GM23338 (cell line): ENCODE measurements at regions not wholly inside any gene's neighbourhood (a gene's known extent, or its start where the extent isn't known, plus 50 kb on each side); places are given as distances from the start of the nearest gene placed in this dataset.

Experiments
- ATAC-seq: fragments of 200-7000 bp; cut with Tn5 transposase; 3 replicates; pipeline ENCODE4 v1.9.1; 2020
- DNase-seq: peaks from one replicate; pipeline ENCODE4 v3.0.0-alpha.2; 2015; ENCODE audit warnings: low spot score
- H2AFZ ChIP-seq: fragments of 200-600 bp; sonication (generic); 2 replicates; pipeline ENCODE4 v1.8.0; 2016; ENCODE audit warnings: antibody characterized with exemption, mild to moderate bottlenecking, moderate library complexity
- H3F3A ChIP-seq: fragments of 200-600 bp; sonication (generic); replicated peaks from 2 replicates; pipeline ENCODE4 v1.8.0; 2017; ENCODE audit warnings: antibody characterized with exemption, mixed run types, low read depth
- H3K27ac ChIP-seq: fragments of 200-600 bp; sonication (generic); 2 replicates; pipeline ENCODE4 v1.6.1; 2016; ENCODE audit warnings: low read depth
- H3K27me3 ChIP-seq: fragments of 200-600 bp; sonication (generic); 2 replicates; pipeline ENCODE4 v1.8.0; 2016; ENCODE audit warnings: mild to moderate bottlenecking, mixed run types, moderate library complexity; ENCODE audit not compliant: insufficient read depth
- H3K36me3 ChIP-seq: fragments of 200-600 bp; sonication (generic); 2 replicates; pipeline ENCODE4 v1.8.0; 2016; ENCODE audit warnings: mild to moderate bottlenecking; ENCODE audit not compliant: insufficient read depth
- H3K4me1 ChIP-seq: fragments of 200-600 bp; sonication (generic); 2 replicates; pipeline ENCODE4 v1.8.0; 2016; ENCODE audit warnings: mild to moderate bottlenecking, moderate library complexity; ENCODE audit not compliant: insufficient read depth
- H3K4me2 ChIP-seq: fragments of 200-600 bp; sonication (generic); 2 replicates; pipeline ENCODE4 v1.7.1; 2017; ENCODE audit warnings: mixed run types
- H3K4me3 ChIP-seq: fragments of 200-600 bp; sonication (generic); 2 replicates; pipeline ENCODE4 v1.6.1; 2016; ENCODE audit warnings: mixed run types
- H3K79me2 ChIP-seq: fragments of 200-600 bp; sonication (generic); replicated peaks from 2 replicates; pipeline ENCODE4 v1.8.0; 2017; ENCODE audit warnings: mild to moderate bottlenecking; ENCODE audit not compliant: insufficient read depth
- H3K9me2 ChIP-seq: fragments of 200-600 bp; sonication (generic); 2 replicates; pipeline ENCODE4 v1.8.0; 2017; ENCODE audit not compliant: insufficient read depth
- H4K20me1 ChIP-seq: fragments of 200-600 bp; sonication (generic); replicated peaks from 2 replicates; pipeline ENCODE4 v1.8.0; 2017; ENCODE audit warnings: mild to moderate bottlenecking; ENCODE audit not compliant: insufficient read depth
- H3K27ac Mint-ChIP-seq: 2 replicates; pipeline ENCODE4 v1.8.0; 2020; ENCODE audit warnings: inconsistent platforms, mild to moderate bottlenecking, moderate library complexity, mixed read lengths
- H3K27me3 Mint-ChIP-seq: 3 replicates; pipeline ENCODE4 v1.8.0; 2022; ENCODE audit warnings: low read depth, mild to moderate bottlenecking, moderate library complexity, mixed read lengths, inconsistent platforms; ENCODE audit not compliant: insufficient read depth, poor library complexity
- H3K36me3 Mint-ChIP-seq: 3 replicates; pipeline ENCODE4 v1.8.0; 2021; ENCODE audit warnings: low read depth, mild to moderate bottlenecking, inconsistent platforms, moderate library complexity, mixed read lengths
- H3K4me1 Mint-ChIP-seq: 3 replicates; pipeline ENCODE4 v1.8.0; 2020; ENCODE audit warnings: mild to moderate bottlenecking, inconsistent platforms, mixed read lengths
- H3K4me3 Mint-ChIP-seq: 3 replicates; pipeline ENCODE4 v1.8.0; 2021; ENCODE audit warnings: moderate library complexity, mild to moderate bottlenecking, inconsistent platforms, mixed read lengths
- H3K9me3 Mint-ChIP-seq: 3 replicates; pipeline ENCODE4 v1.8.0; 2020; ENCODE audit warnings: moderate library complexity, mild to moderate bottlenecking, inconsistent platforms, mixed read lengths
- CTCF ChIP-seq, 2 experiments: fragments of 200-600 bp in 1 of 2; sonication (generic) in 1 of 2; conservative IDR thresholded peaks; 2 replicates each; pipeline versions ENCODE4 v1.5.1 to v1.6.1; 2016 to 2017; ENCODE audit warnings: antibody characterized with exemption in 2 of 2, low read depth in 2 of 2, mild to moderate bottlenecking in 2 of 2, moderate library complexity in 1 of 2
- EZH2 ChIP-seq: fragments of 200-600 bp; sonication (generic); IDR thresholded peaks from one replicate; pipeline ENCODE4 v1.8.0; 2017; ENCODE audit warnings: antibody characterized with exemption, mild to moderate bottlenecking, low read depth; ENCODE audit not compliant: unreplicated experiment
- EZH2phosphoT487 ChIP-seq: fragments of 200-600 bp; sonication (generic); IDR thresholded peaks from one replicate; pipeline ENCODE4 v1.8.1; 2018; ENCODE audit warnings: antibody characterized with exemption; ENCODE audit not compliant: unreplicated experiment
- NANOG ChIP-seq: IDR thresholded peaks from 2 replicates; pipeline ENCODE4 v1.6.1; 2016; ENCODE audit warnings: antibody characterized with exemption, borderline replicate concordance
- POLR2AphosphoS5 ChIP-seq: IDR thresholded peaks from 2 replicates; pipeline ENCODE4 v1.6.1; 2016; ENCODE audit warnings: antibody characterized with exemption, low read depth
- STAT1 ChIP-seq: IDR thresholded peaks from one replicate; pipeline ENCODE4 v1.6.1; 2016; ENCODE audit warnings: antibody characterized with exemption; ENCODE audit not compliant: unreplicated experiment
- TF ChIP-seq, protein P1 (sequence below): fragments of 250-450 bp; sonication (Bioruptor Pico); IDR thresholded peaks from 2 replicates; pipeline ENCODE4 v1.5.0; 2020; ENCODE audit warnings: mild to moderate bottlenecking, moderate library complexity
- TF ChIP-seq, protein P2 (sequence below): IDR thresholded peaks from one replicate; pipeline ENCODE4 v1.6.1; 2018; ENCODE audit warnings: antibody characterized with exemption; ENCODE audit not compliant: unreplicated experiment

GRCh38 chr6:24026050-24026449, 100.0 kb upstream of the NRSN1 start:
- ATAC-seq (peak; percentile 70), DNase-seq (peak; percentile 71)
- TF ChIP-seq EZH2: no peak
- TF ChIP-seq EZH2phosphoT487: no peak
- TF ChIP-seq, protein P1, sequence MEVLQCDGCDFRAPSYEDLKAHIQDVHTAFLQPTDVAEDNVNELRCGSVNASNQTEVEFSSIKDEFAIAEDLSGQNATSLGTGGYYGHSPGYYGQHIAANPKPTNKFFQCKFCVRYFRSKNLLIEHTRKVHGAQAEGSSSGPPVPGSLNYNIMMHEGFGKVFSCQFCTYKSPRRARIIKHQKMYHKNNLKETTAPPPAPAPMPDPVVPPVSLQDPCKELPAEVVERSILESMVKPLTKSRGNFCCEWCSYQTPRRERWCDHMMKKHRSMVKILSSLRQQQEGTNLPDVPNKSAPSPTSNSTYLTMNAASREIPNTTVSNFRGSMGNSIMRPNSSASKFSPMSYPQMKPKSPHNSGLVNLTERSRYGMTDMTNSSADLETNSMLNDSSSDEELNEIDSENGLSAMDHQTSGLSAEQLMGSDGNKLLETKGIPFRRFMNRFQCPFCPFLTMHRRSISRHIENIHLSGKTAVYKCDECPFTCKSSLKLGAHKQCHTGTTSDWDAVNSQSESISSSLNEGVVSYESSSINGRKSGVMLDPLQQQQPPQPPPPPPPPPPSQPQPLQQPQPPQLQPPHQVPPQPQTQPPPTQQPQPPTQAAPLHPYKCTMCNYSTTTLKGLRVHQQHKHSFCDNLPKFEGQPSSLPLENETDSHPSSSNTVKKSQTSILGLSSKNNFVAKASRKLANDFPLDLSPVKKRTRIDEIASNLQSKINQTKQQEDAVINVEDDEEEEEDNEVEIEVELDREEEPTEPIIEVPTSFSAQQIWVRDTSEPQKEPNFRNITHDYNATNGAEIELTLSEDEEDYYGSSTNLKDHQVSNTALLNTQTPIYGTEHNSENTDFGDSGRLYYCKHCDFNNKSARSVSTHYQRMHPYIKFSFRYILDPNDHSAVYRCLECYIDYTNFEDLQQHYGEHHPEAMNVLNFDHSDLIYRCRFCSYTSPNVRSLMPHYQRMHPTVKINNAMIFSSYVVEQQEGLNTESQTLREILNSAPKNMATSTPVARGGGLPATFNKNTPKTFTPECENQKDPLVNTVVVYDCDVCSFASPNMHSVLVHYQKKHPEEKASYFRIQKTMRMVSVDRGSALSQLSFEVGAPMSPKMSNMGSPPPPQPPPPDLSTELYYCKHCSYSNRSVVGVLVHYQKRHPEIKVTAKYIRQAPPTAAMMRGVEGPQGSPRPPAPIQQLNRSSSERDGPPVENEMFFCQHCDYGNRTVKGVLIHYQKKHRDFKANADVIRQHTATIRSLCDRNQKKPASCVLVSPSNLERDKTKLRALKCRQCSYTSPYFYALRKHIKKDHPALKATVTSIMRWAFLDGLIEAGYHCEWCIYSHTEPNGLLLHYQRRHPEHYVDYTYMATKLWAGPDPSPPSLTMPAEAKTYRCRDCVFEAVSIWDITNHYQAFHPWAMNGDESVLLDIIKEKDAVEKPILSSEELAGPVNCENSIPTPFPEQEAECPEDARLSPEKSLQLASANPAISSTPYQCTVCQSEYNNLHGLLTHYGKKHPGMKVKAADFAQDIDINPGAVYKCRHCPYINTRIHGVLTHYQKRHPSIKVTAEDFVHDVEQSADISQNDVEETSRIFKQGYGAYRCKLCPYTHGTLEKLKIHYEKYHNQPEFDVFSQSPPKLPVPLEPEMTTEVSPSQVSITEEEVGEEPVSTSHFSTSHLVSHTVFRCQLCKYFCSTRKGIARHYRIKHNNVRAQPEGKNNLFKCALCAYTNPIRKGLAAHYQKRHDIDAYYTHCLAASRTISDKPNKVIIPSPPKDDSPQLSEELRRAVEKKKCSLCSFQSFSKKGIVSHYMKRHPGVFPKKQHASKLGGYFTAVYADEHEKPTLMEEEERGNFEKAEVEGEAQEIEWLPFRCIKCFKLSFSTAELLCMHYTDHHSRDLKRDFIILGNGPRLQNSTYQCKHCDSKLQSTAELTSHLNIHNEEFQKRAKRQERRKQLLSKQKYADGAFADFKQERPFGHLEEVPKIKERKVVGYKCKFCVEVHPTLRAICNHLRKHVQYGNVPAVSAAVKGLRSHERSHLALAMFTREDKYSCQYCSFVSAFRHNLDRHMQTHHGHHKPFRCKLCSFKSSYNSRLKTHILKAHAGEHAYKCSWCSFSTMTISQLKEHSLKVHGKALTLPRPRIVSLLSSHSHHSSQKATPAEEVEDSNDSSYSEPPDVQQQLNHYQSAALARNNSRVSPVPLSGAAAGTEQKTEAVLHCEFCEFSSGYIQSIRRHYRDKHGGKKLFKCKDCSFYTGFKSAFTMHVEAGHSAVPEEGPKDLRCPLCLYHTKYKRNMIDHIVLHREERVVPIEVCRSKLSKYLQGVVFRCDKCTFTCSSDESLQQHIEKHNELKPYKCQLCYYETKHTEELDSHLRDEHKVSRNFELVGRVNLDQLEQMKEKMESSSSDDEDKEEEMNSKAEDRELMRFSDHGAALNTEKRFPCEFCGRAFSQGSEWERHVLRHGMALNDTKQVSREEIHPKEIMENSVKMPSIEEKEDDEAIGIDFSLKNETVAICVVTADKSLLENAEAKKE: no peak
- TF ChIP-seq, protein P2, sequence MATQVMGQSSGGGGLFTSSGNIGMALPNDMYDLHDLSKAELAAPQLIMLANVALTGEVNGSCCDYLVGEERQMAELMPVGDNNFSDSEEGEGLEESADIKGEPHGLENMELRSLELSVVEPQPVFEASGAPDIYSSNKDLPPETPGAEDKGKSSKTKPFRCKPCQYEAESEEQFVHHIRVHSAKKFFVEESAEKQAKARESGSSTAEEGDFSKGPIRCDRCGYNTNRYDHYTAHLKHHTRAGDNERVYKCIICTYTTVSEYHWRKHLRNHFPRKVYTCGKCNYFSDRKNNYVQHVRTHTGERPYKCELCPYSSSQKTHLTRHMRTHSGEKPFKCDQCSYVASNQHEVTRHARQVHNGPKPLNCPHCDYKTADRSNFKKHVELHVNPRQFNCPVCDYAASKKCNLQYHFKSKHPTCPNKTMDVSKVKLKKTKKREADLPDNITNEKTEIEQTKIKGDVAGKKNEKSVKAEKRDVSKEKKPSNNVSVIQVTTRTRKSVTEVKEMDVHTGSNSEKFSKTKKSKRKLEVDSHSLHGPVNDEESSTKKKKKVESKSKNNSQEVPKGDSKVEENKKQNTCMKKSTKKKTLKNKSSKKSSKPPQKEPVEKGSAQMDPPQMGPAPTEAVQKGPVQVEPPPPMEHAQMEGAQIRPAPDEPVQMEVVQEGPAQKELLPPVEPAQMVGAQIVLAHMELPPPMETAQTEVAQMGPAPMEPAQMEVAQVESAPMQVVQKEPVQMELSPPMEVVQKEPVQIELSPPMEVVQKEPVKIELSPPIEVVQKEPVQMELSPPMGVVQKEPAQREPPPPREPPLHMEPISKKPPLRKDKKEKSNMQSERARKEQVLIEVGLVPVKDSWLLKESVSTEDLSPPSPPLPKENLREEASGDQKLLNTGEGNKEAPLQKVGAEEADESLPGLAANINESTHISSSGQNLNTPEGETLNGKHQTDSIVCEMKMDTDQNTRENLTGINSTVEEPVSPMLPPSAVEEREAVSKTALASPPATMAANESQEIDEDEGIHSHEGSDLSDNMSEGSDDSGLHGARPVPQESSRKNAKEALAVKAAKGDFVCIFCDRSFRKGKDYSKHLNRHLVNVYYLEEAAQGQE: no peak
- no peak for TF ChIP-seq NANOG
- no peak for TF ChIP-seq POLR2AphosphoS5
- TF ChIP-seq CTCF (conservative IDR thresholded peaks at IDR 0.05; ENCODE audit: low read depth in 2 of 2): no peak
- TF ChIP-seq STAT1: no peak
- Mint-ChIP-seq H3K4me1 (peaks cover 16% of the 10 kb centered on the region; the same call in 2 of the 3 replicates), H3K27me3 (peaks cover 2% of the 10 kb centered on the region), H3K27ac (no peak overlapping the region), H3K9me3 (0 out of 3 replicates have a peak, but pooled peaks cover 5% of the 10 kb centered on the region), H3K4me3 (no peak overlapping the region), H3K36me3 (peaks cover 10% of the 10 kb centered on the region; the same call in 2 of the 3 replicates)
- Histone ChIP-seq H3K9me2 (no peaks in the 10 kb centered on the region), H3F3A (no peaks in the 10 kb centered on the region), H3K4me2 (peak overlapping the region; percentile 60), H3K4me3 (no peak overlapping the region), H3K36me3 (no peaks in the 10 kb centered on the region), H3K27ac (no peak overlapping the region), H2AFZ (no peak overlapping the region), H3K79me2 (no peaks in the 10 kb centered on the region), H3K27me3 (no peaks in the 10 kb centered on the region), H3K4me1 (peaks cover 19% of the 10 kb centered on the region), H4K20me1 (no peaks in the 10 kb centered on the region)
